ENCODE measurements at regions not wholly inside any gene's neighbourhood (a gene's known extent, or its start where the extent isn't known, plus 50 kb on each side); places are given as distances from the start of the nearest gene placed in this dataset.

- Histone ChIP-seq H3K27me3 (ENCODE audit: control insufficient read depth in 5 of 5, insufficient read depth in 4 of 5, low read length in 5 of 5) (peaks cover 0 to 4% (median 0%) of the 10 kb centered on the region in 5 donors), H3K36me3 (ENCODE audit: control insufficient read depth in 5 of 5, insufficient read depth in 5 of 5, low read length in 5 of 5) (no peaks in the 10 kb centered on the region), H3K4me3 (ENCODE audit: low read depth in 1 of 5, low read length in 5 of 5) (no peak overlapping the region), H3K4me1 (ENCODE audit: control insufficient read depth in 5 of 5, insufficient read depth in 5 of 5, low read length in 5 of 5) (no peaks in the 10 kb centered on the region), H3K9me3 (ENCODE audit: control insufficient read depth in 5 of 5, low read length in 5 of 5) (no peaks in the 10 kb centered on the region), H3K27ac (ENCODE audit: low read depth, low read length) (no peak overlapping the region), H3K9ac (ENCODE audit: low read length in 5 of 5) (no peak overlapping the region)
These were observed 95.1 kb upstream of the ARID2 start for GRCh38 chr12:45634273-45634917.

DNA sequence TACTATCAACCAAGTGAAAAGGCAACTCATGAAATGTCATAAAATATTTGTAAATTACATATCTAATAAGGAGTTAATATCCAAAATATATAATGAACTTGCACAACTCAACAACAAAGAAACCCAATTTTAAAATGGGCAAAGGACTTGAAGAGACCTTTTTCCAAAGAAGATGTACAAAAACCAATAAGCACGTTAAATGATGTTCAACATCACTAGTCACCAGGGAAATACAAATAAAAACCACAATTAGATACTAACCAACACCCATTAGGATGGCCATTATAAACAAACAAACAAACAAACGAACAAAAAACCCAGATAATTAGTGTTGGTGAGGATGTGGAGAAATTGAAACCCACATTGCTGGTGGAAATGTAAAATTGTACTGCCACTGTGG is 92.3 kb upstream of the ARID2 start:
- no peaks in the 10 kb centered on the region for H3K36me3 ChIP-seq (ENCODE audit: control insufficient read depth in 5 of 5, insufficient read depth in 5 of 5, low read length in 5 of 5)
- no peak overlapping the region for H3K27ac ChIP-seq (ENCODE audit: low read depth, low read length)
- no peaks in the 10 kb centered on the region for H3K9me3 ChIP-seq (ENCODE audit: control insufficient read depth in 5 of 5, low read length in 5 of 5)
- H3K4me1 ChIP-seq (ENCODE audit: control insufficient read depth in 5 of 5, insufficient read depth in 5 of 5, low read length in 5 of 5), result no peaks in the 10 kb centered on the region
- no peak overlapping the region for H3K9ac ChIP-seq (ENCODE audit: low read length in 5 of 5)
- H3K4me3 ChIP-seq (ENCODE audit: low read depth in 1 of 5, low read length in 5 of 5), result no peak overlapping the region
- H3K27me3 ChIP-seq (ENCODE audit: control insufficient read depth in 5 of 5, insufficient read depth in 4 of 5, low read length in 5 of 5), result peaks cover 0 to 4% (median 0%) of the 10 kb centered on the region in 5 donors

- Histone ChIP-seq H3K27me3 (ENCODE audit: control insufficient read depth in 5 of 5, insufficient read depth in 4 of 5, low read length in 5 of 5) (no peaks in the 10 kb centered on the region), H3K4me1 (ENCODE audit: control insufficient read depth in 5 of 5, insufficient read depth in 5 of 5, low read length in 5 of 5) (no peaks in the 10 kb centered on the region), H3K36me3 (ENCODE audit: control insufficient read depth in 5 of 5, insufficient read depth in 5 of 5, low read length in 5 of 5) (no peaks in the 10 kb centered on the region), H3K9me3 (ENCODE audit: control insufficient read depth in 5 of 5, low read length in 5 of 5) (no peaks in the 10 kb centered on the region), H3K9ac (ENCODE audit: low read length in 5 of 5) (no peak overlapping the region), H3K4me3 (ENCODE audit: low read depth in 1 of 5, low read length in 5 of 5) (no peak overlapping the region), H3K27ac (ENCODE audit: low read depth, low read length) (no peak overlapping the region)
These were observed 91.8 kb upstream of the ARID2 start for GRCh38 chr12:45637706-45638105.

DNA sequence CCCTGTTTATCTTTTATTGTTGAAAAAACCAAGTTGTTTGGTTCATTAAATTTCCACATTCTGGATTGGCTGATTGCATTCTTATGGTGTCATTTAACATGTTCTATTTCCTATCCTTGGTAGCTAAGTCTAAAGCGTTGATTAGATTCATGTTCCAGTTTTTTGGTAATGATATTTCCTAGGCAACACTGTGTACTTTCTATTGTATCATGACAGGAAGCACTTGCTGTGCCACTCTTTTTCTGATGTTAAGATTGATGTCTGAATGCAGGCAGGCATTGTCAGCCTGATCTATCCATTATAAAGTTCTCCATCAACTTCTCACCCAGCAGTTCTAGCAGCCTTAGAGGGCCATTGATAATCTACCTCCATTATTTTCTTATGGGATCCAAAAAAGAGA is 91.1 kb upstream of the ARID2 start:
- H3K36me3 ChIP-seq (ENCODE audit: control insufficient read depth in 5 of 5, insufficient read depth in 5 of 5, low read length in 5 of 5), result no peaks in the 10 kb centered on the region
- H3K27ac ChIP-seq (ENCODE audit: low read depth, low read length), result no peak overlapping the region
- H3K9me3 ChIP-seq (ENCODE audit: control insufficient read depth in 5 of 5, low read length in 5 of 5), result no peaks in the 10 kb centered on the region
- H3K27me3 ChIP-seq (ENCODE audit: control insufficient read depth in 5 of 5, insufficient read depth in 4 of 5, low read length in 5 of 5), result no peaks in the 10 kb centered on the region
- no peak overlapping the region for H3K9ac ChIP-seq (ENCODE audit: low read length in 5 of 5)
- H3K4me1 ChIP-seq (ENCODE audit: control insufficient read depth in 5 of 5, insufficient read depth in 5 of 5, low read length in 5 of 5), result no peaks in the 10 kb centered on the region
- no peak overlapping the region for H3K4me3 ChIP-seq (ENCODE audit: low read depth in 1 of 5, low read length in 5 of 5)

- Histone ChIP-seq H3K27ac (ENCODE audit: low read depth, low read length) (no peak overlapping the region), H3K9me3 (ENCODE audit: control insufficient read depth in 5 of 5, low read length in 5 of 5) (no peaks in the 10 kb centered on the region), H3K27me3 (ENCODE audit: control insufficient read depth in 5 of 5, insufficient read depth in 4 of 5, low read length in 5 of 5) (no peaks in the 10 kb centered on the region), H3K36me3 (ENCODE audit: control insufficient read depth in 5 of 5, insufficient read depth in 5 of 5, low read length in 5 of 5) (no peaks in the 10 kb centered on the region), H3K4me3 (ENCODE audit: low read depth in 1 of 5, low read length in 5 of 5) (peak overlapping the region in 1 of 5 donors; percentile 27), H3K9ac (ENCODE audit: low read length in 5 of 5) (no peak overlapping the region), H3K4me1 (ENCODE audit: control insufficient read depth in 5 of 5, insufficient read depth in 5 of 5, low read length in 5 of 5) (peaks cover 0 to 3% (median 2%) of the 10 kb centered on the region in 5 donors)
These were observed 85.0 kb upstream of the ARID2 start for GRCh38 chr12:45644541-45644940.

DNA sequence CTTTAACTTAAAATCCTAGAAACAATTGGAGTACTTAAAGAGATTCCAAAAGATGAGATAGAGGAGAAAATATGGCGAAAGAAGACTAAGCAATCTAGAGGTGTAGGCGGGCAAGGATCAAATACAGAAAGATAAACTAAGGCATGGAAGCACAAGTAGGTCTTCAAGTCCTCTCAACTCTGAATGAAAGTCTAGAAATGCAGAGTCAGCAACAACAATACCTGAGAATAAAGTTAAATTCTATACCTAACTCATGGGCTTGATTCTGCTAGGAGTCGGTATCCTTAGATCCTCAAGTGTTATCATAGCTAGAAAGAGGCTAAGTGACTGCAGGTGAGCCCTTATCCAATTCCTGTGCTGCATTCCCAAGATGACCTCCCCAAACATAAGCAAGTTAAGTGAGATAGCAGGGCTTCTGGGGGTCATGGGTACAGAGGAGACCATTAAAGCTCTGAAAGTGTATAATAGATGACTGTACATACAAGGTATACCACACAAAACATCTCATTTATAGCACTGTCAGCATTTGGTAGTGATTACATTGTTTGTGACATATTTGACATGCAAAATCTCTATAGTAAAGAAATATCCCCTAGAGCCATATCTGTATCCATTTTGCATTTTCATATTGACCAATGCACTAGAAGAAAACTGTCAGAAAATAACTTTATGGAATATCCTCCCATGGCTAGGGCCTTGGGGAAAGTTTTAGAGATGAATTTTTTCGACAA is 82.5 kb upstream of the ARID2 start:
- Histone ChIP-seq H3K9ac (ENCODE audit: low read length in 5 of 5) (no peak overlapping the region), H3K36me3 (ENCODE audit: control insufficient read depth in 5 of 5, insufficient read depth in 5 of 5, low read length in 5 of 5) (no peaks in the 10 kb centered on the region), H3K4me1 (ENCODE audit: control insufficient read depth in 5 of 5, insufficient read depth in 5 of 5, low read length in 5 of 5) (peaks cover 0 to 3% (median 2%) of the 10 kb centered on the region in 5 donors), H3K27ac (ENCODE audit: low read depth, low read length) (no peak overlapping the region), H3K4me3 (ENCODE audit: low read depth in 1 of 5, low read length in 5 of 5) (no peak overlapping the region), H3K9me3 (ENCODE audit: control insufficient read depth in 5 of 5, low read length in 5 of 5) (no peaks in the 10 kb centered on the region), H3K27me3 (ENCODE audit: control insufficient read depth in 5 of 5, insufficient read depth in 4 of 5, low read length in 5 of 5) (no peaks in the 10 kb centered on the region)

- Histone ChIP-seq H3K9ac (ENCODE audit: low read length in 5 of 5) (no peak overlapping the region), H3K36me3 (ENCODE audit: control insufficient read depth in 5 of 5, insufficient read depth in 5 of 5, low read length in 5 of 5) (no peaks in the 10 kb centered on the region), H3K4me1 (ENCODE audit: control insufficient read depth in 5 of 5, insufficient read depth in 5 of 5, low read length in 5 of 5) (peaks cover 0 to 3% (median 2%) of the 10 kb centered on the region in 5 donors), H3K27ac (ENCODE audit: low read depth, low read length) (no peak overlapping the region), H3K27me3 (ENCODE audit: control insufficient read depth in 5 of 5, insufficient read depth in 4 of 5, low read length in 5 of 5) (no peaks in the 10 kb centered on the region), H3K4me3 (ENCODE audit: low read depth in 1 of 5, low read length in 5 of 5) (no peak overlapping the region), H3K9me3 (ENCODE audit: control insufficient read depth in 5 of 5, low read length in 5 of 5) (no peaks in the 10 kb centered on the region)
These were observed 81.4 kb upstream of the ARID2 start for GRCh38 chr12:45648070-45648469.

DNA sequence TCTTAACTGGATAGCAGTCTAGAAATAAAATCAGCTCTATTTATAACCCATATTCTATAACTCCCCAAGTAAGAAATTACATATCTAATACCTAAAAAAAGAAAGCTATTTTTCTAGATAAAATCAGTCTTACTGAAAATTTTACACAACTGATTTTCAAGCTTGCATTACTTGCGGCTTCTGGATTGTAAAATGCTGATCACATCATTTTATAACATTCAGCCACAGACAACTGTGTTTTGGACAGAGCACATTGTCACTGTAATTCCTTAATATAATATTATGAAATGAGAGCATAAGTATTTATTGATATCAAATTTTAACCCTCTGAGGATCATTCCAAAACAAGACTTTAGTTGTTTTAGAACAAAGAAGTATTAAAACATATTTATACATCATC is 78.5 kb upstream of the ARID2 start:
- Histone ChIP-seq H3K9ac (ENCODE audit: low read length in 5 of 5) (no peak overlapping the region), H3K27ac (ENCODE audit: low read depth, low read length) (no peak overlapping the region), H3K36me3 (ENCODE audit: control insufficient read depth in 5 of 5, insufficient read depth in 5 of 5, low read length in 5 of 5) (no peaks in the 10 kb centered on the region), H3K9me3 (ENCODE audit: control insufficient read depth in 5 of 5, low read length in 5 of 5) (no peaks in the 10 kb centered on the region), H3K27me3 (ENCODE audit: control insufficient read depth in 5 of 5, insufficient read depth in 4 of 5, low read length in 5 of 5) (no peaks in the 10 kb centered on the region), H3K4me3 (ENCODE audit: low read depth in 1 of 5, low read length in 5 of 5) (no peak overlapping the region), H3K4me1 (ENCODE audit: control insufficient read depth in 5 of 5, insufficient read depth in 5 of 5, low read length in 5 of 5) (no peaks in the 10 kb centered on the region)

DNA sequence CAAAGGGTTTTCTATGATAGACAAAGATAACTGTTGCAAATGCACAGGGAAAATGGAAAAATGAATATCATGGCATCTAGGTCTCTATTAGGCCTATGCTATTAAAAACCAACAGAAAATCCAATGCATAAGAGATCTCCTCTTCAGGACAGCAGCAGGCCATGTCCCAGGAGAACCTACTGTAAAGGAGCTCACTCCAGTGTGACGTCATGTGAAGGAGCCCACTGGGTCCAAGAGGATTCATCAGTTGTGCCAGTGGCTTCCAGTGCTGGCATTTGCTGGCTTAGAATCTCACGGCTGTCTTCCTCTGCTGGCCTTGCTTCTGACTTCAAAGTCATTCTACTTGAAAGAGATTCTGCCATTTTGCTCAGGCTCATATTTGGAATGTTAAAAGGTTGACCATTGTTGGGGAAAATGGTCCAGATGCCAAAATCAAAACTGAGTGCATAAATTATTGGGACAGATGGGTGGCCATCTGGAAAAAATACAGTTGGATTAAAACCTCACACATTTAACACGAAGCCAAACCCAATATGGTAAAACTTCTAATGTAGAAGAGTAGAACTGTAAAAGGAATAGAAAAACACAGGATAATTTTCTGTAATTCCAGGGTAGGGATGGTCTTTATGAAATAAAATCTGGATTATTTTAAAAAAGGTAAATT is 75.4 kb upstream of the ARID2 start:
- H3K4me1 ChIP-seq (ENCODE audit: control insufficient read depth in 5 of 5, insufficient read depth in 5 of 5, low read length in 5 of 5), result no peaks in the 10 kb centered on the region
- H3K27me3 ChIP-seq (ENCODE audit: control insufficient read depth in 5 of 5, insufficient read depth in 4 of 5, low read length in 5 of 5), result no peaks in the 10 kb centered on the region
- H3K36me3 ChIP-seq (ENCODE audit: control insufficient read depth in 5 of 5, insufficient read depth in 5 of 5, low read length in 5 of 5), result no peaks in the 10 kb centered on the region
- no peak overlapping the region for H3K9ac ChIP-seq (ENCODE audit: low read length in 5 of 5)
- no peak overlapping the region for H3K4me3 ChIP-seq (ENCODE audit: low read depth in 1 of 5, low read length in 5 of 5)
- no peak overlapping the region for H3K27ac ChIP-seq (ENCODE audit: low read depth, low read length)
- no peaks in the 10 kb centered on the region for H3K9me3 ChIP-seq (ENCODE audit: control insufficient read depth in 5 of 5, low read length in 5 of 5)

DNA sequence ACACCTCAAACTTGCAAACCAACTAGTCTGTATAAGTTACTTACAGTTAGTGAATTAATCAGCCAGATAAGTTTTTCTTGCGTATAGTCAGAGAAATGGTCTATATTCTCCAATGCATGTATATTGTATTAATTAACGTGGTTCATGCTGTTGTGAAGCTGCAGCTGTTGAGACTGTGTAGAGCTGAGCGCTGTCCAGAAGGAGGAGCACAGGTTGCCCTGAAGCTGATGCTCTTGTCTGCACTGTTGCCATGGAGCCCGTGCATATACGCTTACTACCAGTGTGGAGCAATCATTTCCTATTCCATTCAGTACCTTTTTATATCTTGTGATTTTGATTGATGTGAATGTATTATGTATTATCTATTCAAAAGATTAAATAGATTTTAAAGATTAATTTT is 74.3 kb upstream of the ARID2 start:
- no peaks in the 10 kb centered on the region for H3K4me1 ChIP-seq (ENCODE audit: control insufficient read depth in 5 of 5, insufficient read depth in 5 of 5, low read length in 5 of 5)
- H3K36me3 ChIP-seq (ENCODE audit: control insufficient read depth in 5 of 5, insufficient read depth in 5 of 5, low read length in 5 of 5), result no peaks in the 10 kb centered on the region
- no peak overlapping the region for H3K4me3 ChIP-seq (ENCODE audit: low read depth in 1 of 5, low read length in 5 of 5)
- H3K9me3 ChIP-seq (ENCODE audit: control insufficient read depth in 5 of 5, low read length in 5 of 5), result no peaks in the 10 kb centered on the region
- no peaks in the 10 kb centered on the region for H3K27me3 ChIP-seq (ENCODE audit: control insufficient read depth in 5 of 5, insufficient read depth in 4 of 5, low read length in 5 of 5)
- no peak overlapping the region for H3K27ac ChIP-seq (ENCODE audit: low read depth, low read length)
- no peak overlapping the region for H3K9ac ChIP-seq (ENCODE audit: low read length in 5 of 5)

All from subcutaneous abdominal adipose tissue (tissue), 5 donors.